Stomach (tissue), 8 donors: ENCODE measurements at regions not wholly inside any gene's neighbourhood (a gene's known extent, or its start where the extent isn't known, plus 50 kb on each side); places are given as distances from the start of the nearest gene placed in this dataset.
A peak's percentile ranks its signal among the peaks of the same experiment; 100 is the strongest.

Experiments
- DNase-seq, 2 donors: peaks; one replicate each; pipeline versions ENCODE4 v3.0.0 to v3.0.0-alpha.2; 2013 to 2019
- H3K27ac ChIP-seq, 5 donors: fragments of 200-600 bp in 4 of 5; sonication (generic) in 4 of 5; one replicate each; pipeline ENCODE4 v1.5.1; 2013 to 2019; ENCODE audit warnings: mild to moderate bottlenecking in 1 of 5, moderate library complexity in 1 of 5
- H3K27me3 ChIP-seq, 3 donors: fragments of 200-600 bp; sonication (generic); one replicate each; pipeline ENCODE4 v1.5.1; 2017 to 2019; ENCODE audit warnings: mixed run types in 1 of 3
- H3K36me3 ChIP-seq, 4 donors: fragments of 200-600 bp; sonication (generic); 1 replicate in 3 of 4; 2 replicates in 1 of 4; pipeline ENCODE4 v1.5.1; 2016 to 2019
- H3K4me1 ChIP-seq, 4 donors: fragments of 200-600 bp; sonication (generic); one replicate each; pipeline ENCODE4 v1.5.1; 2016 to 2019
- H3K4me3 ChIP-seq, 4 donors: fragments of 200-600 bp; sonication (generic) in 3 of 4; one replicate each; pipeline ENCODE4 v1.5.1; 2016 to 2019; ENCODE audit warnings: mild to moderate bottlenecking in 1 of 4
- H3K9me3 ChIP-seq, 4 donors: fragments of 200-600 bp; sonication (generic); one replicate each; pipeline ENCODE4 v1.5.1; 2016 to 2019
- EP300 ChIP-seq: sonication (generic); formaldehyde crosslinking; IDR thresholded peaks from one replicate; pipeline ENCODE4 v1.6.1; 2017; ENCODE audit warnings: antibody characterized with exemption
- POLR2A ChIP-seq, 4 donors: fragments of 450-650 bp; IDR thresholded peaks; one replicate each; pipeline ENCODE4 v1.6.1; 2016; ENCODE audit warnings: antibody characterized with exemption in 4 of 4, control low read depth in 2 of 4, mild to moderate bottlenecking in 1 of 4, moderate library complexity in 1 of 4
- POLR2AphosphoS5 ChIP-seq, 3 donors: sonication (generic); formaldehyde crosslinking; IDR thresholded peaks; one replicate each; pipeline ENCODE4 v1.6.1; 2016; ENCODE audit warnings: antibody characterized with exemption in 3 of 3
- WGBS, 5 donors: extraction: QIAGEN DNeasy Blood & Tissue Kit in 3 of 5; methylation state at CpG; one replicate each; pipeline versions ENCODE4 v1.1.5 to v1.1.7; 2013 to 2018; 5-methylcytosine and 5-hydroxymethylcytosine counted together
- intact Hi-C: fragments of 100-400 bp; cut with DNase I; formaldehyde crosslinking; loops from one replicate; pipeline ENCODE4 v1.15.1; 2023; ENCODE audit warnings: low total_unique reads
- TF ChIP-seq, protein P1 (sequence below), 7 experiments: fragments of 450-650 bp in 4 of 7; fragments of 200-600 bp in 3 of 7; sonication (generic) in 3 of 7; IDR thresholded peaks; one replicate each; pipeline ENCODE4 v1.5.1; 2016 to 2019; ENCODE audit warnings: antibody characterized with exemption in 7 of 7, control low read depth in 2 of 7, mild to moderate bottlenecking in 1 of 7
- donor health status: healthy with polysubstance abuse.
- donor health status: Bipolar disorder and iron deficiency.
- donor health status: healthy.

DNA sequence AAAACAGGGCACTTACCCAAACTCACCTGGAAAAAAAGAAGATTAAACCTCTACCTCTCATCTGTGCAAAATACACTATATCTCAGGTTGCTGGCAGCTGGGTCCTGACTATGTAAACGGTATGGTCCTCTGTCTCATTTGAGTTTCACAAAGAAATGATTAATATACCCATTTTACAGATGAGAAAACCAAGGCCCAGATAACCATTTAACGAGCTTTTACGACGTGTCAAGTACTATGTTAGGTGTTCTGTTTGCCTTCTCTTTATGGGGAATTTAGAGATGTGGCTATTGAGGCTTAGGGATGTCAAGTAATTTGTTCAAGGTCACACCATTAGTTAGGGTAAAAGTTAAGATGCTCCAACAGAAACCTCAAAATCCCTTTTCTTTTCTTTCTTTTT, 140.4 kb upstream of the USP24 start:
- peaks cover 0 to 7% (median 0%) of the 10 kb centered on the region in 3 donors for H3K27me3 ChIP-seq
- TF ChIP-seq POLR2A (IDR thresholded peaks at IDR 0.05), result no peak
- TF ChIP-seq POLR2AphosphoS5 (IDR thresholded peaks at IDR 0.05), result no peak
- no peak for TF ChIP-seq EP300
- TF ChIP-seq, protein P1, sequence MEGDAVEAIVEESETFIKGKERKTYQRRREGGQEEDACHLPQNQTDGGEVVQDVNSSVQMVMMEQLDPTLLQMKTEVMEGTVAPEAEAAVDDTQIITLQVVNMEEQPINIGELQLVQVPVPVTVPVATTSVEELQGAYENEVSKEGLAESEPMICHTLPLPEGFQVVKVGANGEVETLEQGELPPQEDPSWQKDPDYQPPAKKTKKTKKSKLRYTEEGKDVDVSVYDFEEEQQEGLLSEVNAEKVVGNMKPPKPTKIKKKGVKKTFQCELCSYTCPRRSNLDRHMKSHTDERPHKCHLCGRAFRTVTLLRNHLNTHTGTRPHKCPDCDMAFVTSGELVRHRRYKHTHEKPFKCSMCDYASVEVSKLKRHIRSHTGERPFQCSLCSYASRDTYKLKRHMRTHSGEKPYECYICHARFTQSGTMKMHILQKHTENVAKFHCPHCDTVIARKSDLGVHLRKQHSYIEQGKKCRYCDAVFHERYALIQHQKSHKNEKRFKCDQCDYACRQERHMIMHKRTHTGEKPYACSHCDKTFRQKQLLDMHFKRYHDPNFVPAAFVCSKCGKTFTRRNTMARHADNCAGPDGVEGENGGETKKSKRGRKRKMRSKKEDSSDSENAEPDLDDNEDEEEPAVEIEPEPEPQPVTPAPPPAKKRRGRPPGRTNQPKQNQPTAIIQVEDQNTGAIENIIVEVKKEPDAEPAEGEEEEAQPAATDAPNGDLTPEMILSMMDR (IDR thresholded peaks at IDR 0.05), result no peak
- H3K4me3 ChIP-seq, result no peak overlapping the region
- DNase-seq, result no peak
- no peaks in the 10 kb centered on the region for H3K4me1 ChIP-seq
- H3K9me3 ChIP-seq, result no peaks in the 10 kb centered on the region
- no peaks in the 10 kb centered on the region for H3K36me3 ChIP-seq
- intact Hi-C loops, result no loop called here
- WGBS, 5 donors, result 84 to 92% (median 85%) methylated on average over 4 of the region's 4 CpGs
- no peak overlapping the region for H3K27ac ChIP-seq

DNA sequence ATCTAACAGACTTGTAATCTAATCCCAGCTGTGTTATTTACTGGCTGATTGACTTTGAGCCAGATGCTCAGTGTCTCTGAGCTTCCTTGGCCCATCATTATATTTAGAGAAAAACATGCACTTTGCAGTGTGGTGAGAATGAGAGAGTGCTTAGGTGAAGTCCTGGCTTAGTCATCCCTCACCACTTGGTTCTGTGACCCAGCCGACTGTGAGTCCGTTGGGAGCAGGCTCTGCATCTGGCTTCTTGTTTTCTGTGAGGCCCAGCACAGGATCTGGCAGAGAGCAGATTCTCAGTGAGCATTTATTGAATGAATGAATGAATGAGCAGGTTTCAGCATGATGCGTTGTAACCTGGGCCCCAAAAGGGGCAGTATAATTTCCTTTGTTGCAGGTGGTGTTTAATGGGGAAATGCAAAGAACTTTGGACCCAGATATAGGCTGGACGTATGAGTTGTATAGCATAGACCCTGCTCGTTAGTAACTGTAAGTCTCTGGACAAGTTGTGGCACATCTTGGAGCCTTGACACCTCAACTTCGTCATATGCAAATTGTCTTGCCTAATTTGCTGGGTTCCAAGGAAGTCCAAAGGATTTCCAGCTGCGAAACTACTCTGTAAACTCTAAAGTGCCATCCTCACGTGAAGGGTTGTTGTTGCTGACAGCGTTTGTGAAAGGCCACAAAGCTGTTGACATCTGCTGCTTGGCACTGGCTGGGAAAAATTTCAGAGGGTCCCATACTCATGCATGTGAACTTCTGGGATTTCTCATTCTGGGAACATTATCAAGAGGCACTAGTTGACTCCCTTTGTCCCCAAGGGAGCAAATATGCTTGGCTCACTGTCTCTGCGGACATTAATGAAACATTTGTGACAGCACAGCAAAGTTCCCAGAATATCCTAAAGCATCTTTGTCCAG, 138.8 kb upstream of the USP24 start:
- H3K4me1 ChIP-seq, result no peaks in the 10 kb centered on the region
- no peak overlapping the region for H3K4me3 ChIP-seq
- no peak overlapping the region for H3K27ac ChIP-seq
- intact Hi-C loops, result no loop called here
- TF ChIP-seq, protein P1 (IDR thresholded peaks at IDR 0.05), result no peak
- no peak for TF ChIP-seq POLR2AphosphoS5 (IDR thresholded peaks at IDR 0.05)
- TF ChIP-seq EP300, result no peak
- no peak for TF ChIP-seq POLR2A (IDR thresholded peaks at IDR 0.05)
- WGBS, 5 donors, result 62 to 74% (median 68%) methylated on average over 10 of the region's 10 CpGs
- H3K9me3 ChIP-seq, result no peaks in the 10 kb centered on the region
- DNase-seq, result no peak
- no peaks in the 10 kb centered on the region for H3K36me3 ChIP-seq
- peaks cover 0 to 12% (median 0%) of the 10 kb centered on the region in 3 donors for H3K27me3 ChIP-seq

DNA sequence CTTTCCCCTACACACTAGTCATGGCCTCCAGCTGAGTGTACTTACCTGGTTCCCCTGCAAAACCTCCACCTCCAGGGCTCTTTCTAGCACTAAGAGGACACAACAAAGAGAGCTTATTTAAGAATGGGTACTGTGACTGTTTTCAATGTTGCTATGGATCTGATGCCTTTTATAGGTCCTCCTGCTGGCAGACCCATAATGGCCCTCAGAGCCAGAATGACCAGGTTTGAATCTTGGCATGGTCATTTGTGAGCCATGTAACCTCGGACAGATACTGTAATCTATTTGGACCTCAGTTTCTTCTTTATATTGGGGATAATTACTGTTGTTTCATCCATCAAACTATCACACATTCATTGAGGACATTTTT, 137.6 kb upstream of the USP24 start:
- Histone ChIP-seq H3K27me3 (peaks cover 0 to 12% (median 0%) of the 10 kb centered on the region in 3 donors), H3K4me1 (no peaks in the 10 kb centered on the region), H3K36me3 (no peaks in the 10 kb centered on the region), H3K9me3 (no peaks in the 10 kb centered on the region), H3K27ac (peak overlapping the region in 1 of 5 donors; percentile 6), H3K4me3 (no peak overlapping the region)
- intact Hi-C loops, result no loop called here
- no peak for TF ChIP-seq POLR2AphosphoS5 (IDR thresholded peaks at IDR 0.05)
- TF ChIP-seq, protein P1 (IDR thresholded peaks at IDR 0.05), result no peak
- no peak for TF ChIP-seq POLR2A (IDR thresholded peaks at IDR 0.05)
- no peak for TF ChIP-seq EP300
- DNase-seq, result no peak
- 62 to 72% (median 67%) methylated on average over 1 of the region's 1 CpG for WGBS, 5 donors

DNA sequence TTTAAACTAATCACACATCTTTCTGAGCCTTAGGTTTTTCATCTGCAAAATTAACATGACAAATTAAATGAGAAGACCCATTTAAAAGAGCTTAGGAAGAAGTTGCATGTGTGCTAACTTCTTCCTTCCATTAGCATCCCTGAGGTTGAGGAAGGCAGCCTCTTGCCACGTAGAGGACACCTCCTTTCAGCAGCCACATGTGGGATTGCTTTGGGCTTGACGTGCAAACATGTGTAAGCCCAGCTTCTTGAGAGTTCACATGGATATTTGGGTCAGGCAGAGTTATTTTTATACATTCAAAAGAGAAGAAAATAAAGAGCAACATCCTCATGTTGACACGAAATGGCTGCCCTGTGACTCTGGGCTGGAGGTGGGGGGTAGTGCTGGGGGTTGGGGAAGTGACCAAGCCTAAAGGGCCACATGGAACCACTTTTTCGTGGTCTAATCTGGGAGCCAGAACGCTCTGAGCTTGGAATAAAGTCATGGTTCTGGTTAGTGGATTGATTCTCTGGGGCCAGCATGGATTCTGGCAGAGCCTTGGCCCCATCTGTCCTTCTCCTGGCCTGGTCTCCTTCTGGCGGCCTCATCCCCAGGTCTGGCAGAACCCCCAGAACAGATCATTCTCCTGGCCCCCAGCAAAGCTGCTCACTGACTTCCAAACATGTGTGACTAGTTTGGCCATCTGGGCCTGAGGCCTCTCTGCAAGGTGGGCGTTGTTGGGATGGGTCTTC, 137.1 kb upstream of the USP24 start:
- Histone ChIP-seq H3K4me1 (no peaks in the 10 kb centered on the region), H3K36me3 (no peaks in the 10 kb centered on the region), H3K27me3 (peaks cover 0 to 12% (median 0%) of the 10 kb centered on the region in 3 donors), H3K27ac (peak overlapping the region in 1 of 5 donors; percentile 6), H3K9me3 (no peaks in the 10 kb centered on the region), H3K4me3 (no peak overlapping the region)
- DNase-seq, result no peak
- intact Hi-C loops, result no loop called here
- TF ChIP-seq, protein P1 (IDR thresholded peaks at IDR 0.05), result no peak
- TF ChIP-seq EP300 (no peak), POLR2AphosphoS5 (IDR thresholded peaks at IDR 0.05) (no peak), POLR2A (IDR thresholded peaks at IDR 0.05) (no peak)
- WGBS, 5 donors, result 65 to 78% (median 67%) methylated on average over 7 of the region's 7 CpGs
